Mucosa of descending colon (tissue), 3 donors: ENCODE measurements at regions not wholly inside any gene's neighbourhood (a gene's known extent, or its start where the extent isn't known, plus 50 kb on each side); places are given as distances from the start of the nearest gene placed in this dataset.
"Not testable (repeated sequence)": the region's sequence is repeated elsewhere in the genome, so short reads cannot be mapped to it uniquely, and the experiment has no call there.

ENCODE experiments used
- ATAC-seq: fragments of 200-7000 bp; cut with Tn5 transposase; one replicate; pipeline ENCODE4 v1.9.1; 2020; ENCODE audit warnings: mild to moderate bottlenecking, moderate library complexity
- DNase-seq, 3 donors: peaks; one replicate each; pipeline ENCODE4 v3.0.0-alpha.2; 2020
- H3K36me3 ChIP-seq: fragments of 200-600 bp; one replicate; pipeline ENCODE4 v1.8.0; 2021; ENCODE audit warnings: low read depth, mild to moderate bottlenecking
- H3K4me1 ChIP-seq: fragments of 200-600 bp; one replicate; pipeline ENCODE4 v1.8.0; 2021; ENCODE audit warnings: low read depth, mild to moderate bottlenecking
- H3K4me3 ChIP-seq: fragments of 200-600 bp; one replicate; pipeline ENCODE4 v1.8.0; 2021; ENCODE audit warnings: mild to moderate bottlenecking
- H3K9me3 ChIP-seq: fragments of 200-600 bp; one replicate; pipeline ENCODE4 v1.8.0; 2021; ENCODE audit warnings: mild to moderate bottlenecking
- CTCF ChIP-seq: fragments of 200-600 bp; IDR thresholded peaks from one replicate; pipeline ENCODE4 v1.8.0; 2022; ENCODE audit warnings: antibody characterized with exemption, mild to moderate bottlenecking
- intact Hi-C, 2 donors: fragments of 100-400 bp; cut with DNase I in 1 of 2; cut with micrococcal nuclease in 1 of 2; formaldehyde crosslinking; loops; one replicate each; pipeline versions ENCODE4 v1.11.0 to v1.11.1; 2022; cut with DNase I, micrococcal nuclease
- donor health status: DM: no; HTN: no; CAD: no; lungs with moderate emphysema.
- donor health status: DM: no; HTN: no; CAD: no.
- donor health status: DM: no; HTN: yes; CAD: no.

GRCh38 chr16:31674686-31675085 lies 147.0 kb downstream of the AHSP start:
- intact Hi-C loops: no loop called here
- no peak overlapping the region for H3K4me3 ChIP-seq
- no peaks in the 10 kb centered on the region for H3K4me1 ChIP-seq
- peaks cover 5% of the 10 kb centered on the region for H3K9me3 ChIP-seq
- no peak for ATAC-seq
- no peaks in the 10 kb centered on the region for H3K36me3 ChIP-seq
- DNase-seq: no peak
- no peak for TF ChIP-seq CTCF

GRCh38 chr16:31676731-31677130 lies 149.0 kb downstream of the AHSP start:
- no peaks in the 10 kb centered on the region for H3K9me3 ChIP-seq
- no peaks in the 10 kb centered on the region for H3K36me3 ChIP-seq
- TF ChIP-seq CTCF: no peak
- ATAC-seq (no peak), DNase-seq (no peak)
- H3K4me3 ChIP-seq: no peak overlapping the region
- no peaks in the 10 kb centered on the region for H3K4me1 ChIP-seq
- intact Hi-C loops: no loop called here

- no peaks in the 10 kb centered on the region for H3K9me3 ChIP-seq
- TF ChIP-seq CTCF: no peak
- no peaks in the 10 kb centered on the region for H3K4me1 ChIP-seq
- no peak for ATAC-seq
- H3K36me3 ChIP-seq: no peaks in the 10 kb centered on the region
- no peak overlapping the region for H3K4me3 ChIP-seq
- intact Hi-C loops: no loop called here
- no peak for DNase-seq
These were observed 151.1 kb downstream of the AHSP start for GRCh38 chr16:31678649-31679325.

GRCh38 chr16:31689331-31689730 lies 161.6 kb downstream of the AHSP start:
- H3K36me3 ChIP-seq, DNase-seq, H3K4me1 ChIP-seq, H3K9me3 ChIP-seq, ATAC-seq, H3K4me3 ChIP-seq, intact Hi-C loops: not testable (repeated sequence)

GRCh38 chr16:31692338-31692737 lies 164.6 kb downstream of the AHSP start:
- ATAC-seq, H3K9me3 ChIP-seq, H3K36me3 ChIP-seq, DNase-seq, intact Hi-C loops, H3K4me3 ChIP-seq, H3K4me1 ChIP-seq: not testable (repeated sequence)

- no peak for TF ChIP-seq CTCF
- DNase-seq (no peak), ATAC-seq (no peak)
- intact Hi-C loops: no loop called here
- H3K4me1 ChIP-seq: no peaks in the 10 kb centered on the region
- H3K4me3 ChIP-seq: no peak overlapping the region
- no peaks in the 10 kb centered on the region for H3K9me3 ChIP-seq
- no peaks in the 10 kb centered on the region for H3K36me3 ChIP-seq
These were observed 166.0 kb downstream of the AHSP start for GRCh38 chr16:31693733-31694132.

- ATAC-seq (no peak), DNase-seq (no peak)
- no peaks in the 10 kb centered on the region for H3K9me3 ChIP-seq
- no peak for TF ChIP-seq CTCF
- H3K36me3 ChIP-seq: no peaks in the 10 kb centered on the region
- intact Hi-C loops: no loop called here
- H3K4me1 ChIP-seq: no peaks in the 10 kb centered on the region
- no peak overlapping the region for H3K4me3 ChIP-seq
These were observed 166.8 kb downstream of the AHSP start for GRCh38 chr16:31694461-31694860.
